ENCODE measurements at regions not wholly inside any gene's neighbourhood (a gene's known extent, or its start where the extent isn't known, plus 50 kb on each side); places are given as distances from the start of the nearest gene placed in this dataset.

GRCh38 chr15:31953478-31953877 is 76.8 kb upstream of the CHRNA7 start:
- TF ChIP-seq CTCF (IDR thresholded peaks at IDR 0.05; ENCODE audit: extremely low read depth, missing control alignments), result no peak
- no peak for DNase-seq (ENCODE audit: low spot score)

GRCh38 chr15:31954374-31955172 is 75.7 kb upstream of the CHRNA7 start:
- no peak for TF ChIP-seq CTCF (IDR thresholded peaks at IDR 0.05; ENCODE audit: extremely low read depth, missing control alignments)
- no peak for DNase-seq (ENCODE audit: low spot score)

- no peak for TF ChIP-seq CTCF (IDR thresholded peaks at IDR 0.05; ENCODE audit: extremely low read depth, missing control alignments)
- DNase-seq (ENCODE audit: low spot score), result no peak
These were observed 74.6 kb upstream of the CHRNA7 start for GRCh38 chr15:31955734-31956133.

GRCh38 chr15:31957581-31957980 is 72.7 kb upstream of the CHRNA7 start:
- no peak for TF ChIP-seq CTCF (IDR thresholded peaks at IDR 0.05; ENCODE audit: extremely low read depth, missing control alignments)

GRCh38 chr15:31964586-31965307 is 65.6 kb upstream of the CHRNA7 start:
- no peak for TF ChIP-seq CTCF (IDR thresholded peaks at IDR 0.05; ENCODE audit: extremely low read depth, missing control alignments)
- no peak for DNase-seq (ENCODE audit: low spot score)

More at GRCh38 chr15:31957581-31957980, 72.7 kb upstream of the CHRNA7 start:
- DNase-seq (ENCODE audit: low spot score), result no peak

GRCh38 chr15:31970007-31970406 is 60.3 kb upstream of the CHRNA7 start:
- DNase-seq (ENCODE audit: low spot score), result no peak
- TF ChIP-seq CTCF (IDR thresholded peaks at IDR 0.05; ENCODE audit: extremely low read depth, missing control alignments), result no peak

GRCh38 chr15:31973197-31973596 is 57.1 kb upstream of the CHRNA7 start:
- TF ChIP-seq CTCF (IDR thresholded peaks at IDR 0.05; ENCODE audit: extremely low read depth, missing control alignments), result no peak
- DNase-seq (ENCODE audit: low spot score), result no peak

Data from GM20000 (cell line).